ENCODE measurements at regions not wholly inside any gene's neighbourhood (a gene's known extent, or its start where the extent isn't known, plus 50 kb on each side); places are given as distances from the start of the nearest gene placed in this dataset.

GRCh38 chr3:189502256-189502655 is 128.9 kb upstream of the TP63 start:
- DNase-seq = no peak

GRCh38 chr3:189502676-189503257 is 128.4 kb upstream of the TP63 start:
- DNase-seq = no peak

- DNase-seq = no peak
Observed at GRCh38 chr3:189507856-189508255, 123.3 kb upstream of the TP63 start.

GRCh38 chr3:189508784-189509501 is 122.2 kb upstream of the TP63 start:
- DNase-seq = no peak

GRCh38 chr3:189512039-189512438 is 119.2 kb upstream of the TP63 start:
- no peak for DNase-seq

GRCh38 chr3:189512821-189513220 is 118.4 kb upstream of the TP63 start:
- no peak for DNase-seq

- no peak for DNase-seq
Observed at GRCh38 chr3:189513281-189514117, 117.7 kb upstream of the TP63 start.

DNA sequence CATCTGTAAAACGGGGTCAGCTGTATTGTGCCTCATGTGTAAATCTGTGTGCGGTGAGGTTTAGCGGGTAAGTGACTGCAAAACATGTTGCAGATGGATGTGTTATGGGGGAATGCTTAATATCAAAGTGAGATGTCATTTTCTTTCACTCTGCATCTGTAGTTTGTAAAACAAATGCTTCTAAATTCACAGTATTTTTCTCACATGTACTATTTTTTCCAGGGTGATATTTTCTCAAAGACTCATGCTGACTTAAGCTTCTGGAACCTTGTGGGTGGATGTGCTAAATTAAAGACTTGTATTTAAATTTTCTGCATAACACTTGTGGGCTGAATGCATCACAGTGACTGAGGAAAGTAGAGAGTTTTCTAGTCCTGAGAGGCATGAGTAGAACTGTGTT is 115.2 kb upstream of the TP63 start:
- no peak for DNase-seq

- no peak for DNase-seq
Observed at GRCh38 chr3:189517981-189518380, 113.2 kb upstream of the TP63 start.

- no peak for DNase-seq
Observed at GRCh38 chr3:189519458-189519857, 111.7 kb upstream of the TP63 start.

DNA sequence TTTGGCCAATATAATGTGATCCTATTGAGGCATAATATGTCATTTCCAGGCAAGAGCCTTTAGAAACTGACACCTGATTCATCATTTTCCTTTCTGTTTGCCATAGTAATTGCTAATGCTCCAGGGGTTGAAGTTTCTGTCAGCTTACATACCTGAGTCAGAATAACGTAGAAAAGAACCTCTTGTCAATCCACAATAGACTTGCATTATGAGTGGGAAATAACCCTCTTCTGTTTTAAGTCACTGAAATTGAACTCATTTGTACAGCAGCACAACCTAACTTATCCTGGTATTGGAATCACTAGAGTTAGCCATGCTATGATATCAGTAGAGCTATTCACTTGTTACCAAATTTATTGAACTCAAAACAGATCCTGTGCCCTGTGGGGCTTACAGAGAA is 101.7 kb upstream of the TP63 start:
- no peak for DNase-seq

- no peak for DNase-seq
Observed at GRCh38 chr3:189529889-189530471, 101.2 kb upstream of the TP63 start.

GRCh38 chr3:189530822-189531221 is 100.4 kb upstream of the TP63 start:
- DNase-seq = no peak

GRCh38 chr3:189531271-189531670 is 99.9 kb upstream of the TP63 start:
- DNase-seq = no peak

DNA sequence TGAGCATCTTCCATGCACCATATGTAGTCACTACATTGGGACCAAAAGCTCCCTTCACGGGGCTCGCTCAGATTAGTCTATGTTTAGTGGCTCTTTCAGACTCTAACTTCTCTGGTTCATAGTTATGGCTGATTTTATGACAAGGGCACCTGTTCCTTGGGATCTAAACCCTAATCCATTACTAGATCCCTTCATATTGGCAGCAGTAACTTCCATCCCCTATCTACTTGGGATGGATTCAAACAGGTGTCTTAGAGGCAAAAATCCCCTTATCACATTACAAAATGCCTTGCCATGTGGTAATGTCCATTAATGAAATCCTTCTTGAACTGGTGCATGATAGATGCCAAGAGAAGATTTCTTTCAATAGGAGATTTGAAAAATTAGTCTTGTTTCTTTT is 96.7 kb upstream of the TP63 start:
- no peak for DNase-seq

DNA sequence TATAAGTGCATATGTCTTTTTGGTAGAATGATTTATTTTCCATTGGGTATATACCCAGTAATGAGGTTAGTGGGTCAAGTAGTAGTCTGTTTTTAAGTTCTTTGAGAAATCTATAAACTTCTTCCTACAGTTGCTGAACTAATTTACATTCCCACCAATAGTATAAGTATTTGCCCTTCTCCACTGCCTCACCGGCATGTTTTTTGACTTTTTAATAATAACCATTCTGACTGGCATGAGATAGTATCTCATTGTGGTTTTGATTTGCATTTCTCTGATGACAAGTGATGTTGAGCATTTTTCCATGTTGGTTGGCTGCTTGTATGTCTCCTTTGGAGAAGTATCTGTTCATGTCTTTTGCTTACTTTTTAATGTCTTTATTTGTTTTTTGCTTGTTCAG is 94.1 kb upstream of the TP63 start:
- no peak for DNase-seq

GRCh38 chr3:189547448-189547847 is 83.7 kb upstream of the TP63 start:
- DNase-seq = no peak

DNA sequence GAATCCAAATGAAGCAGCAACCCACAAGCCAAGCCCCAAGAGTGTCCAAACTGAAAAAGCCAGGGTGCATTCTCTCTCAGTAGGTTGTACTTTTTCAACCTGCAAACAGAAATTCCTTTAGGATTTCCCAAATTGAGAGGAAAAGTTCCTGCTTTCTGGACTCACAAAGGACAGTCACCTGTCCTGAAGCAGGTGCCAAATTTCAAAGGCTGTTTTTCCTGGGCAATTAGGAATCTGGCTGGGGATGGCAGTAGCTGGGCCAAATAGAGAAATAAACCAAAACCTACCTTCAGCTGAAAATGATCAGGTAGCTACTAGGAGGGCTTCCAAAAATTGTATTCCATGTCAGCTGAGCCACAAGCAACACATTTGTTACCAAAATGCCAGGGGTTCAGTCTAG is 83.1 kb upstream of the TP63 start:
- no peak for DNase-seq

DNA sequence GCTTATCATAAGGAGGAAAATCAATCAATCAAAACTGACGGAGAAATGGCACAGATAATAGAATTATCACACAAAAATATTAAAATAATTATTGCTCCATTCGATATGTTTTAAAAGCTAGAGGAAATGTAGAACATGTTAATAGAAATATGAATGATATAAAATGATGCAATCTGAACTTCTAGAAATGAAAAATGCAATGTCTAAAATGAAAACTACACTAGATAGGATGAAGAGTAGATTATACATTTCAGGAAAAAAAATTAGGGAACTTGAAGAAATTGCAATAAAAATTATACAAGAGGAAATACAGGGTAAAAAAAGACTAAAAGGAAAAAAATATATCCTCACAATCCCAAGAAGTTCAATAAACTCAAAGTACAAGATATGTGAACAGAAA is 80.2 kb upstream of the TP63 start:
- DNase-seq = no peak

DNA sequence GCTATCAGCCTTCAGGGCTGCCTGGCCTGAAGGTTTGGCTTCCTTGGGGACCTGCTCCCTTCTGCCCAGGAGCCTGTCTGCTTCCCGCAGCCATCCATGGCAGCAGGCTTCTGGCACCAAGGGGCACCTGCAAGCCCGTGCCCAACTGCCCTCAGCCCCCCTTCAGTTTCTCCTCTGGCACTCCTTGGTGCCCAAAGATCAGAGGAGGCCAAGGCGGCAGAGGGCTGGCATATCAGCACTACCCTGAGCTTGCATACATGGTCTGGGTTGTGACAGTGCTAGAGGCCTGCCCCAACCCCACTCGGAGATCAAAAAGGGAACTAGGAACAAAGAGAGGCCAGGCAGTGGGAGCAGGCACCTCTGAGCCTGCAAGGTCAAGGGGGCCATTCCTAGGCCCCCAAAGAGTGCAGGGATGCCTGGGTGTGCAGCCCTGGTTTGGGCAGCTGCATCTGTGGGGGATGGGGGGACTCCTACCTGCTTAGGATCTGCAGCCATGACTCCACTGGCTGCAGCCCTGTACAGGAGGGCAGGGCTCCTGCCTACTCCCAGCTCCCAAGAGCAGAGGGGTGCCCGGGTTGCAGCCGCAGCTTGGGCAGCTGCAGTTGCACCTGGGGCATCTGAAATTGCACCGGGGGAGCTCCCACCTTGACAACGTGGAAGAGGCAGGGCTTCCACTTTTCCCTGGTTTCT is 76.2 kb upstream of the TP63 start:
- no peak for DNase-seq

DNA sequence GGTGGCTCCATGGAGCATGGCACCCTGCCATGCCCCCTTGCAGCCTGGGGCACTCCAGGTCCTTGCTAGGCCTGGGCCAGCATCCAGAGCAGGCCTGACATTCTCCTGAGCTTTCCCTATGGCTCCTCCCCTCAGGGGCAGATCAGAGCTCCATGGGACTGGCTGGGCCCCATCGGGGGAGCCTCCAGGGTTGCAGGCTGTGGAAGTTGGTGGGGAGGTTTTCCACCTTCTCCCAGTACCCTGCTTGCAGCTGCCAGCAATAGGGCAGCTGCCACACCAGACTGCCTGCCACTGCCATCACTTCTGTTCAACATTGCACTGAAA is 75.7 kb upstream of the TP63 start:
- no peak for DNase-seq

GRCh38 chr3:189557824-189558223 is 73.4 kb upstream of the TP63 start:
- no peak for DNase-seq

DNA sequence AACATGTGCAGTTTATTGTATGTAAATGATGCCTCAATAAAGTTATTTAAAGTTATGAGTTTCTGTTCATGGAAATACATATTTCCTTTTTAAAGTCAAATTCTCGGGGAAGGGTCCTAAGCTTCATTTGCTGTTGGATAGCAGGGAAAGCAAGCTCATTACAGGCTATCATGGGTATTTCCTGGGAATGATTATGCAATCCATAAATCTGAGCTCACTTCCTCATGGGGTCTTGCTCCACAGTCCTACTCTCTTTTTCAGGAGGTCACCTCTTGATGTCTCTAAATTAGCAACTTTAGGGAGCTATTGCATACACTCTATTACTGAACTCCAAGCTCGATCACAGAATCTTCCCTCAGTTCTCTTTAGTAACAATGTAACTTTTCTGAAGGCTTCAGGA is 69.9 kb upstream of the TP63 start:
- no peak for DNase-seq

Measured in NCI-H774 (cell line).